AG08395 (cell line): ENCODE measurements at regions not wholly inside any gene's neighbourhood (a gene's known extent, or its start where the extent isn't known, plus 50 kb on each side); places are given as distances from the start of the nearest gene placed in this dataset.
"Not testable (repeated sequence)": the region's sequence is repeated elsewhere in the genome, so short reads cannot be mapped to it uniquely, and the experiment has no call there.

Experiments
- DNase-seq: peaks from one replicate; pipeline ENCODE4 v3.0.0; 2012; ENCODE audit warnings: mixed read lengths, low spot score

DNA sequence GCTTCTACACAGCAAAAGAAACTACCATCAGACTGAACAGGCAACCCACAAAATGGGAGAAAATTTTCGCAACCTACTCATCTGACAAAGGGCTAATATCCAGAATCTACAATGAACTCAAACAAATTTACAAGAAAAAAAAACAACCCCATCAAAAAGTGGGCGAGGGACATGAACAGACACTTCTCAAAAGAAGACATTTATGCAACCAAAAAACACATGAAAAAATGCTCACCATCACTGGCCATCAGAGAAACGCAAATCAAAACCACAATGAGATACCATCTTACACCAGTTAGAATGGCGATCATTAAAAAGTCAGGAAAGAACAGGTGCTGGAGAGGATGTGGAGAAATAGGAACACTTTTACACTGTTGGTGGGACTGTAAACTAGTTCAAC is 171.8 kb upstream of the IL12B start:
- not testable (repeated sequence) for DNase-seq

DNA sequence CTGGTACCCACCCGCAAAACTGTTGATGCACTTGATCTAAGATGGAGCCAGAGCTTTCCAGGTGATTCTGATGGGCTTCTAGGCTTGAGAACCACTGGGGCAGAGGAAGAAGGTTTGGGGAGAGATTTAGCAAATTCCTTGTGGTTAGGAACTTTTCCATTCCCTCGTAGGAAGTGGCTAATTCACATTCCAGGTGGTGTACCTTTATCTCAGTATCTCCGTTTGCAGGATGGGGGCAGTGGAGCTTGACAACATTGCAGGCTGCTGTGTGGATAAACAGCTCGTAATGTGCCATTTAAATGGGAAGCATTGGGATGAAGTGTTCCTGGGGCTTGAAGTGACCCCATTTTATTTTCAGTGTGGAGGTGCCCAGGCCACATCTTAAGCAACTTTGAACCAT is 172.9 kb upstream of the IL12B start:
- no peak for DNase-seq

GRCh38 chr5:159504106-159504856 is 174.0 kb upstream of the IL12B start:
- peak; percentile 13 for DNase-seq

- DNase-seq: peak; percentile 86
These were observed 174.6 kb upstream of the IL12B start for GRCh38 chr5:159504857-159505304.

GRCh38 chr5:159507055-159507454 is 176.8 kb upstream of the IL12B start:
- no peak for DNase-seq

DNA sequence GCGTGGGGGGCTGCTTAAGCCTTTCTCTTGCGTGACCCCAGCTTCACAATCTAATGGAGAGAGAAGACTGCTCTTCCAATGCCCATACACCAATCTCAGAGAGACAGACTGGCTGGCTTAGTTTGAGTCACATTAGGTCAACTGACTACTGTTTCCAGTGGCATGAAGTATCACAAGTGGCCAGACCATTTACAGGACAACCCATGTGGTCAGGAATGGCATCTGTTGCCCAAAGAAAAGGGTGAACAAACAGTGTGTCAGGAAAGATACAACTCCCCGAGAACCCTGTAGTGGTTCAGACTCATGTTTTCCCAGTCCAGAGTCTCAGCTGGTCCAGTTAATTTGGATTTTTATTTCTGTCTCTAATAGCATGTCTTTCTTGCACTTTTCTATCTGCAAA is 177.4 kb upstream of the IL12B start:
- DNase-seq: no peak

GRCh38 chr5:159508344-159508743 is 178.1 kb upstream of the IL12B start:
- DNase-seq: no peak

- no peak for DNase-seq
These were observed 178.8 kb upstream of the IL12B start for GRCh38 chr5:159509002-159509660.

- peak; percentile 97 for DNase-seq
These were observed 180.0 kb upstream of the IL12B start for GRCh38 chr5:159510282-159510681.

DNA sequence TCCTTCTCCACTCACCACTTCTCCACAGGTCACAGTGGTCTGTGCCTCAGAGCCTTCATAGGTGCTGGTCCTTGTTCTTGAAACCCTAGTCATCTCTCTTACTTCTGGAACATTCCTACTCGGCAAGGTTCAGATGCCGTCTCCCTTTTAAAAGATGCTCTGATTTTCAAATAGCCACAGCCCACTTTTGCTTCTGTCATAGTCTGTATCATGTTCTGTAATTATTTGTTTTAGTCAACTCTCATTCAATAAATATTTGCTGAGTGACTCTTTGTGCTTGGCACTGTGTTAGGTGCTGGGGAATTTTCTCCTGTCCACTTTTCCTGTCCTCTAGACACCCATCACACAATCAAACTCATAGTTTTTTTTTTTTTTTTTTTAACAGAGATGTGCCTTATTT is 181.3 kb upstream of the IL12B start:
- DNase-seq: no peak

GRCh38 chr5:159512064-159512463 is 181.8 kb upstream of the IL12B start:
- no peak for DNase-seq

DNA sequence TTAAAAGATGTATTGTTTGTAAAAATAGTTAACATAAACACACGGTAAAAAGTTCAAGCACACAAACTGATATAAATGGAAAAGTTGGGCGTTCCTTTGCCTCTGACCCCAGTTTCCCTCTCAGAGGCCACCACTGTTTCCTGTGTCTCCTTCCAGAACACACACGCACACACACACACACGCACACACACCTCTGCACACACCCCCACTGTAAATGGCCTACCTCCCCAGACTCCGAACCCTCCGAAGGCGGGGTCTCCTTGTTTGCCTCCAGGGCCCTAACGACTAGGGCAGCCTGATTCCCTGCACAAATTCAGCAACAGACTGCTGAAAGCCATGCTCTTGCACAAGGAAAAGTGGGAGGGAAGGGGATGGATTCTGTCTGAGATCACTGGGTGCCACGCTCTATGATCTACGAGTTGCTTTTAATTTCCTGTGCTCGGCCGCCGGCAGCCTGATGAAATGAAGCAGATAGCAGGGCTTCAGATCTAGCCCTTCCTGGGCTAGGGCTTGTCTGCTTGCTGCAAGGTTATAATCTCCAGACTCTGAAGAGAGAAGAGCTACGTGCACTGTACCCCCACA is 184.0 kb upstream of the IL12B start:
- DNase-seq: no peak

DNA sequence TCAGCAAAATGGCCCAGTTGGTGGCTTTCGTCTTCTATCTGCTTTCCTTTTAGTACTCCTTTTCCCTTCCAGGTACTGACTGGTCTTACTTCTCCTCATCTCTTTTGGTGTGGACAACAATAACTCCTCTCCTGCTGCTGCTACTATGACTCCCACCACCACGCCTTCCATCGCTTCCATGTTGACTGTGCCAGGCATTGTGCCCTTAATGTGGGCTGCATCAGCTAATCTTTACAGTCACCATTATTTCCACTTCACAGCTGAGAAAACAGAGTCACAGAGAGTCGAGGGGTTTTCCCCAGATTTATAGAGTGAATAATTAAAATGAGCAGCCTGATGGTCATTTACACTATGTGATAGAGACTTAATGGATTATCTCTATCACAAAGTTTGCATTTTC is 184.9 kb upstream of the IL12B start:
- DNase-seq: no peak

GRCh38 chr5:159515909-159516415 is 185.7 kb upstream of the IL12B start:
- DNase-seq: peak; percentile 48

DNA sequence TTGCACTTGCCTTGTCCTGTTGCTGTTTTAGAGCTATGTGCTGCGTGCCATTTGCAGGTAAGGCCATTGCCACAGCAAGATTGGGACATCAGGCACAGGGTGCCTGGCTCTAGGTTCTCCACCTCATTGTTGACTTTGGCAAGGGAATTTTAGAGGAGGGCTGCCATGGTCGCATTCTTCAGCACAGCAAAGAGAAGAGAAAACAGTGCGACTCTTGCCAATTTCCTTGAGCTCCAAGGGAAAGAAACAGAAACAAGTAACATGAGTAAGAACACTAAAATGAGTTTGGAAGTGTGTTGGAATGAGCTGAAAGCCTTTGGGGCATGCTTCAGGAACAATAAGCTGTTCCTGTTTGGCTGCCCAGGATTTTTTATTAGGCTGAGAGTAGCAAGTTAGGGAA is 188.1 kb upstream of the IL12B start:
- DNase-seq: peak; percentile 18

- no peak for DNase-seq
These were observed 189.1 kb upstream of the IL12B start for GRCh38 chr5:159519365-159519764.

DNA sequence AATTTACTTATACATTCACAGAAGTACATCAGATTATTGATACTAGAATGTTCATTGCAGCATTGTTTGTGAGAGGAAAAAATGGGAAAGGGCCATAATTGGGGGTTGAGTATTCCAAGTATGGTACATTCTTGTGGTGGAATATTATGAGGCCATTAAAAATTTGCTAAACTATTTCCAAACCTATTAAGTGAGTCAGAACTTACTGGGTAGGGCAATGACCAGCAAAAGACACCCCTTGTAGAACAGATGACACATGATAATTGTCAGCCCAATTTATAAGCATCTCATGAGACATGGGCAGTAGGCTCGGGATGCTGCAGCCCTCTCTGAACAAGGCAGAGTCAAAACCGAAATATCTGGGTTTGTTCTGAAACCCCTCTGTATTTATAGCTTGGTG is 192.6 kb upstream of the IL12B start:
- DNase-seq: no peak

GRCh38 chr5:159524279-159524678 is 194.0 kb upstream of the IL12B start:
- DNase-seq: not testable (repeated sequence)

GRCh38 chr5:159525117-159525516 is 194.8 kb upstream of the IL12B start:
- DNase-seq: no peak

- no peak for DNase-seq
These were observed 197.4 kb upstream of the IL12B start for GRCh38 chr5:159527546-159528254.

DNA sequence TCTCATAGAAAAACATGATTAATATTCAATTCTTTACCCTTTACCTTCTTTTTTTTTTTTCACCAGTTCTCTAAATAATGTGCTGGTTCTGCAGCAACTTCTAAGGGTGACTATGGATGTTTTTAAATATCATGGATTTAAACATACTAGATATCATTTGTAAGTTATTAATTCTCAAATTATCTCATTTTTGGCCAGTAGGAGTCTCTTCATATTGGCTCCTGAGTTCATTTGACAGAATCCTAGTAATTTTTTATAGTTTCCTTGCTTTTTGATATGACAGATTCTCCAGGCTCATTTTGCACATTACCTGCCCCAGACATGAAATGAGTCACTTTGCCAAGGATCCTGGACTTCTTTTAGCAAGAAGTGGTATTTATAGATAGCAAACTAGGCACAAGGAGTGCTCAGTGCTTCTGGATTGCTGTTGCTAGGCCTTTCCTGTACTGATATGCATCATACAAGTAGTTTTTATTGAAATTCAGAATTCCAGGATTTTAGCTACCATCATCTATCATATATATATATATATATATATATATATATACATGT is 201.3 kb upstream of the IL12B start:
- no peak for DNase-seq

- no peak for DNase-seq
These were observed 202.9 kb upstream of the IL12B start for GRCh38 chr5:159533197-159533596.
